ENCODE measurements at regions not wholly inside any gene's neighbourhood (a gene's known extent, or its start where the extent isn't known, plus 50 kb on each side); places are given as distances from the start of the nearest gene placed in this dataset.

- TF ChIP-seq, protein P1, sequence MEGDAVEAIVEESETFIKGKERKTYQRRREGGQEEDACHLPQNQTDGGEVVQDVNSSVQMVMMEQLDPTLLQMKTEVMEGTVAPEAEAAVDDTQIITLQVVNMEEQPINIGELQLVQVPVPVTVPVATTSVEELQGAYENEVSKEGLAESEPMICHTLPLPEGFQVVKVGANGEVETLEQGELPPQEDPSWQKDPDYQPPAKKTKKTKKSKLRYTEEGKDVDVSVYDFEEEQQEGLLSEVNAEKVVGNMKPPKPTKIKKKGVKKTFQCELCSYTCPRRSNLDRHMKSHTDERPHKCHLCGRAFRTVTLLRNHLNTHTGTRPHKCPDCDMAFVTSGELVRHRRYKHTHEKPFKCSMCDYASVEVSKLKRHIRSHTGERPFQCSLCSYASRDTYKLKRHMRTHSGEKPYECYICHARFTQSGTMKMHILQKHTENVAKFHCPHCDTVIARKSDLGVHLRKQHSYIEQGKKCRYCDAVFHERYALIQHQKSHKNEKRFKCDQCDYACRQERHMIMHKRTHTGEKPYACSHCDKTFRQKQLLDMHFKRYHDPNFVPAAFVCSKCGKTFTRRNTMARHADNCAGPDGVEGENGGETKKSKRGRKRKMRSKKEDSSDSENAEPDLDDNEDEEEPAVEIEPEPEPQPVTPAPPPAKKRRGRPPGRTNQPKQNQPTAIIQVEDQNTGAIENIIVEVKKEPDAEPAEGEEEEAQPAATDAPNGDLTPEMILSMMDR (conservative IDR thresholded peaks at IDR 0.05) = no peak
- TF ChIP-seq ZFX (IDR thresholded peaks at IDR 0.05) = no peak
These were observed 262.0 kb downstream of the HIVEP2 start for GRCh38 chr6:142682985-142683384.

All from C4-2B (cell line).